Esophagus squamous epithelium (tissue), 4 donors: ENCODE measurements at regions not wholly inside any gene's neighbourhood (a gene's known extent, or its start where the extent isn't known, plus 50 kb on each side); places are given as distances from the start of the nearest gene placed in this dataset.

Experiments used
- CTCF ChIP-seq, 6 experiments: fragments of 450-650 bp in 4 of 6; fragments of 200-600 bp in 2 of 6; sonication (generic) in 2 of 6; IDR thresholded peaks; one replicate each; pipeline ENCODE4 v1.5.1; 2016 to 2019; ENCODE audit warnings: antibody characterized with exemption in 6 of 6, mild to moderate bottlenecking in 4 of 6, moderate library complexity in 4 of 6
- POLR2A ChIP-seq, 4 donors: fragments of 450-650 bp; IDR thresholded peaks; one replicate each; pipeline ENCODE4 v1.6.1; 2017; ENCODE audit warnings: antibody characterized with exemption in 4 of 4, mild to moderate bottlenecking in 4 of 4, moderate library complexity in 3 of 4

GRCh38 chr16:17564856-17565255, 94.1 kb upstream of the XYLT1 start:
- TF ChIP-seq CTCF (IDR thresholded peaks at IDR 0.05) (no peak), POLR2A (IDR thresholded peaks at IDR 0.05) (no peak)
